Vagina (tissue), 2 donors: ENCODE measurements at regions not wholly inside any gene's neighbourhood (a gene's known extent, or its start where the extent isn't known, plus 50 kb on each side); places are given as distances from the start of the nearest gene placed in this dataset.

Experiments
- POLR2A ChIP-seq, 2 donors: fragments of 450-650 bp; IDR thresholded peaks; one replicate each; pipeline ENCODE4 v1.6.1; 2017; ENCODE audit warnings: antibody characterized with exemption in 2 of 2, mild to moderate bottlenecking in 2 of 2, moderate library complexity in 2 of 2
- POLR2AphosphoS5 ChIP-seq, 2 donors: sonication (generic); formaldehyde crosslinking; IDR thresholded peaks; one replicate each; pipeline ENCODE4 v1.9.0; 2017; ENCODE audit warnings: antibody characterized with exemption in 2 of 2, mild to moderate bottlenecking in 2 of 2, low read depth in 1 of 2; ENCODE audit not compliant: insufficient read depth in 1 of 2
- TF ChIP-seq, protein P1 (sequence below), 3 experiments: fragments of 450-650 bp in 2 of 3; fragments of 200-600 bp in 1 of 3; sonication (generic) in 1 of 3; IDR thresholded peaks; one replicate each; pipeline ENCODE4 v1.5.1; 2017 to 2019; ENCODE audit warnings: antibody characterized with exemption in 3 of 3, mild to moderate bottlenecking in 2 of 3, moderate library complexity in 2 of 3

DNA sequence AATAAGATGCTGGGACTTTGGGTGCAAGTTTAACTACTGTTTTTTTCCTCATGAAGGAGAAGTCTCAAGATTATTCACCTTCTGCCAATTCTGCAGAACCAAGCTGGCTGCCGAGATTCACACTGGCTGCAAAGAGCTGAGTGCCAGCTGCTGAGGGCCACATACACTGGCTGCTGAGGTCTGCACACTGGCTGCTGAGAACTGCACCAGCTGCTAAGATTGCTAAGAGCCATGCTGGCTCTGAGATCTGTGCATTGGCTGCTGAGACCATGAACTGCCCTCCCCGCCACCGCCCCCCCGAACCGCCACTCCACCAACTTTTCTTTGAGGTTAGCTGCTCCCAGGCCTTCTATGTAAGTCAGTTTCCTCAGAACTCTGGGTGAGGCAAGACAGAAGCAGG is 330.3 kb downstream of the CBLL2 start:
- TF ChIP-seq POLR2AphosphoS5 (IDR thresholded peaks at IDR 0.05; ENCODE audit: insufficient read depth in 1 of 2, low read depth in 1 of 2) (no peak), POLR2A (IDR thresholded peaks at IDR 0.05) (no peak)
- TF ChIP-seq, protein P1, sequence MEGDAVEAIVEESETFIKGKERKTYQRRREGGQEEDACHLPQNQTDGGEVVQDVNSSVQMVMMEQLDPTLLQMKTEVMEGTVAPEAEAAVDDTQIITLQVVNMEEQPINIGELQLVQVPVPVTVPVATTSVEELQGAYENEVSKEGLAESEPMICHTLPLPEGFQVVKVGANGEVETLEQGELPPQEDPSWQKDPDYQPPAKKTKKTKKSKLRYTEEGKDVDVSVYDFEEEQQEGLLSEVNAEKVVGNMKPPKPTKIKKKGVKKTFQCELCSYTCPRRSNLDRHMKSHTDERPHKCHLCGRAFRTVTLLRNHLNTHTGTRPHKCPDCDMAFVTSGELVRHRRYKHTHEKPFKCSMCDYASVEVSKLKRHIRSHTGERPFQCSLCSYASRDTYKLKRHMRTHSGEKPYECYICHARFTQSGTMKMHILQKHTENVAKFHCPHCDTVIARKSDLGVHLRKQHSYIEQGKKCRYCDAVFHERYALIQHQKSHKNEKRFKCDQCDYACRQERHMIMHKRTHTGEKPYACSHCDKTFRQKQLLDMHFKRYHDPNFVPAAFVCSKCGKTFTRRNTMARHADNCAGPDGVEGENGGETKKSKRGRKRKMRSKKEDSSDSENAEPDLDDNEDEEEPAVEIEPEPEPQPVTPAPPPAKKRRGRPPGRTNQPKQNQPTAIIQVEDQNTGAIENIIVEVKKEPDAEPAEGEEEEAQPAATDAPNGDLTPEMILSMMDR (IDR thresholded peaks at IDR 0.05), result no peak
